Brain pericyte (primary cell): ENCODE measurements at regions not wholly inside any gene's neighbourhood (a gene's known extent, or its start where the extent isn't known, plus 50 kb on each side); places are given as distances from the start of the nearest gene placed in this dataset.
"Not testable (repeated sequence)": the region's sequence is repeated elsewhere in the genome, so short reads cannot be mapped to it uniquely, and the experiment has no call there.

ENCODE experiments used
- DNase-seq: peaks from one replicate; pipeline ENCODE4 v3.0.0-alpha.2; 2012; ENCODE audit warnings: low read depth, low spot score

DNA sequence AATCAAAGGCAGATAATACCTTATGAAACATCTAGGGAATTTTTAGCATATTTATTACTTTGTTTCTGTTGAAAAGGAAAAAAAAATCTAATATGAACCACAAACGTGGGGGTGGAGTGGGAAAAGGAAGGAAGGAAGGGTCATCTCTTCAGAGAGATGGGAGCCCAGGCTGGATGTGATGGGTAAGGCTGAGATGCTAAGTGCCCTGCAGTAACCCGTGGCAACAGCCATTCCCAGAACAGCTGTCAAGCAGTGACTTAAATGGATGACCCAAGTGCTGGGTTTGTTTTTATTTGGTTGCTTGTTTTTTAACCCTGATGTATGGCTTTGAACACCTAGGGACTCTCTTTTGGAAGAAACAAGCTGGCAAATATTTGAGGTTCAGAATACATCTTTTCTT, 50.7 kb upstream of the KLF7 start:
- no peak for DNase-seq

DNA sequence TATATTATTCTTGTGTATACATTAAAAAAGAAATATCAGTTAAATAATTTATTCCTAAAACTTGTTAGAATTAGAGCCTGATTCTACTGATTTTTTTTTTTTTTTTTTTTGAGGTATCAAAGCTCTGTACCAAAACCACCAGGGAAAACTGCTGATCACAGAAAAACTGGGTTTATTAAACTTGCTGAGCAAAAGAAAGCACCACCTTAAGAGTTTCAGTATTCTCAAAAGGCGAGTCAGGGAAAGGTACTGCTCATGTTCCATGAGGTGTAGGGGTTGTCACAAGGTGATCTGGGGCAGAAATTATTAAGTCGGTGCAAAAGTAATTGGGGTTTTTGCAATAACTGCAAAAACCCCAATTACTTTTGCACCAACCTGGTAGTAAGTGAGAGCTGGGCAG, 51.7 kb upstream of the KLF7 start:
- DNase-seq: no peak

DNA sequence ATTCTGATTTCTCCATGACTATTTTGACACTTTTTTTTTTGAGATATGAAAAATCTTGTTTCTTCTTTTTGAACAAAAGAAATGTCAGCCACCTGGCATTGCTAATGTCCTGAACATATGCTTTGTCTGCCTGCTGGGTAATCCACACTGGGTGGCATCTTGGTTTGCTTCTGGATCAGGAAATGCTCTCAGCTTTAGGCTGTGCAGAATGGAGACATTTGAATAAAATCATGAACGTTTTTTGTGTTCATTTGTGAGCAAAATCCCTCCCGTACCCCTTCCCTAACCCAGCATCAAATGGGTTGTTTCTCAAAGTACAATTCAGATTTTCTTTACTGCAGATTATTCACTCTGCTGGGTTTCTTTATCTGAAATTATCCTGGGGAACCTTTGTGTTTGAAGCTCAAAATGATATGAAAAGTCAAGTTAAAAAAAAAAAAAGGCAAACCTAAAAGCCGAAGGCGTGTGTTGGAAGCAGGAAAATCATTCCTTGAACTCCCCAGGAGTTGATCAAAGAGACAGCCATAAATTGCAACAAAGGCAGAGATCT, 53.4 kb upstream of the KLF7 start:
- DNase-seq: no peak

DNA sequence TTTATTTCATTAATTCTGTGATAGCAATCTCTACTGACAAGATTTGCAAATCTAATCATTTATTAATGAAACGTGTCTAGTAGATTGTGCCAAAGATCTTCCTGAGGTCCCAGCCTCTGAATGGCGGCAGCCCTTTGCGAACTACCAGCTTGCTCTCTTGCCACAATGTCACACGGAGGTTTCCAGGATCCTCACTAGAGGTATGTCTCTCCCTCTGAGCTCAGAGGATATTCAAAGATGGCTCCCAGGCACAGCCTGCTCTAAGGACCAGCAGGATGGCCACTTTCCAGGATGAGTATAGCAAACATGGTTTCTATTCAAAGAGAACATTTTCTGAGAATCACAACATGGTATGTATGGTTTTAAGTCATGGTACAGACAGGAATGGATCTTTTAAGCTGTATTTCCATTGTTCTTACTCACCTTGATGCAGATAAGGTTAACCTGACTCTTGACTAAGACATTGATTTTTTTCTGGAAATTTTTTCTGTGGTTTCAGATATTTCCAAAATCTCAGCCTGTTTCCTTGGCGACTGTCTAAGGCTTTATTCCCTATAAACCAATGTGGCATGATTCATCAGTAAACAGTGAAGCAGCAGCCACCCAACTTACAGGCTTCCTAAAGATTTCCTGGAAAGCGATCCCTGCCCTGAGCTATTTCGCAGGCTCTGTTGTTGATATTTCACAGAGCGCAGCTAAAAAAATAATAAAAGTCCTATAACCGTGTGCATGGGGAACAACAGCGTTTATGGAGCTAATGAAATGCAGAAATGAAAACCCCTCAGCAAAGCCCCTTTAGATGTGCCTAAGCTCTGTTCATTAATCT, 54.1 kb upstream of the KLF7 start:
- DNase-seq: peak; percentile 48

DNA sequence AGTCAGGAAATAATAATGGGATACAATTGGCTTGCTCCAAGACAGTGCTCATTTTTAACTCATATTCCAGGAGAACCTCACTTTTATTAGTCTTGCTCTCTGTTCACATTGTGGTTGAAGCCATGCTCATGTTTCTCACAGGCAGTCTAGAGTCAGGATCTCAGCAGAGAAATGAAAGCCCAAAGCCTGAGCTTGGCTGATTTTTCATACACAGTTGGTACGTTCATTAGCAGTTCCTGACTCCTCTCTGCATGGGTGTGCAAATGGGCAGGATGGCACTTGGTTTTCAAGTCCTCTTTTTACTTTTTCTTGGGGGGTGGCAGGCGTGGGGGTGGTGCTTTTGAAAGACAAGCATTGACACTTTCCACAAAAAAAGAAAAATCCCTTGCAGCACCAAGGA, 56.0 kb upstream of the KLF7 start:
- DNase-seq: no peak

DNA sequence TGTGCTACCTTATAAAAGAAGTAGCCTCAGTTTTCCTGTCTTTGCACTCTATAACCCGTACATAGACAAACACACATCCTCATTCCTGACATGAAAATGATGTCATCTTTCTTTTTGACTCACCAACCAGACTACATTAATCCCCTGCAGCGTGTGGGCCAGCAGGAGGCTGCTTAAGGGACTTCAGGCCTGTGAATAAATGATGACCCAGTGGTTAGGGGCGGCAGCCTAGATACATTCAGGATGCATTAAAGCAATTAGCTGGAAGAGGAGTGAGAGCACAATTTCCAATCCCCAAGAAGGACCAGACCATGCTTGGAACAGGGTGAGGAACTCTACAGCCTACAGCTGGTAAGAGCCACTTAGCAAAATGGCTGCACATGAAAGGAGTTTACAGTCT, 57.3 kb upstream of the KLF7 start:
- peak; percentile 48 for DNase-seq

DNA sequence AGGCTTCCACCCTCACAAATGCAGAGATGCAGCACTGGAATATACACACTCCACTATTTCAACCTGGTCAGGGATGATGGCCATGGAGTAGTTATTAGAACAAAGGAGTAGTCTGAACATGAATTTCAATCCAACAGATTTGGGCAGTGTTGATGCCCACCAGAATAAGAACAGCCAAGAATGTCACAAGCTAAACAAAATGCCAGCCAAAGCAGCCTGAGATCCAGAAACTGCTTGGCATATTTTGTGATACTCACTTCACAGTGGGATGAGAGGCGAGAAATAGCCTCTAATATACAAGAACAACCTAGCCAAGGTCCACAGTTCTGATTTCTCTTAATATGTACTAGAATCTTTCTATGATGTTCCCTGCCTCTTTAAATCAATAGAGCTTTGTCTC, 58.6 kb upstream of the KLF7 start:
- no peak for DNase-seq

DNA sequence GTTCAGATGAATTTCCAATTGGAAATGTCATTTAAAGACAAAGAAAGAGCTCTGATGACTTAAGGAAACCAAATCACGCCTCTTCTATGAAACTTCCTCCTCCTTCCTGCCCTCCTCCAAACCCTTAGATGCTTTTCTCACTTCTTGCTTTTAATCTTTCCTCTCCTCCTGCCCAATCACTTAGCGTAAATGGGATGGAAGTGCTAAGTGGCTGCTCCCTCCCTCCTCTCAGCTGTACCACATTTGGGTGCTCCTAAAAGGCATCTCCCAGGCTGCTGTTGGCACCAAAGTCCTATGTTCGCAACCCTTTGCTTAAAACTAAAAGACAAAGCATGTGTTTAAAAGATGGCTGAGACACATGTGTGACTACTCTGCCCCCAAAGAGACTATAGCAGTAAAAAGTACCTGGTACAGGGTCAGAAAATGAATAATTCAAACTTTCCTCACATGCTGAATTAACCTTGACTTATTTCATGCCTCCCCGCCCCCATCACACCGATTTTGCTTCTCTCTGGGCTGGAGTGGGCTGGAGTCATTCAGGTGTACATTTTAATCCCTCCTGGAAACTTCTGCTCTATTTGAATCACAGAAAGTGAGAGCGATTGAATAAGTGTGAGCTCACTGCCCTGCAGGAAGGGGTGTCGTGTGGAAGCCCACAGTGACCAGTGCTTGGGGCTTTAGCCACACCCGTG, 59.2 kb upstream of the KLF7 start:
- no peak for DNase-seq

DNA sequence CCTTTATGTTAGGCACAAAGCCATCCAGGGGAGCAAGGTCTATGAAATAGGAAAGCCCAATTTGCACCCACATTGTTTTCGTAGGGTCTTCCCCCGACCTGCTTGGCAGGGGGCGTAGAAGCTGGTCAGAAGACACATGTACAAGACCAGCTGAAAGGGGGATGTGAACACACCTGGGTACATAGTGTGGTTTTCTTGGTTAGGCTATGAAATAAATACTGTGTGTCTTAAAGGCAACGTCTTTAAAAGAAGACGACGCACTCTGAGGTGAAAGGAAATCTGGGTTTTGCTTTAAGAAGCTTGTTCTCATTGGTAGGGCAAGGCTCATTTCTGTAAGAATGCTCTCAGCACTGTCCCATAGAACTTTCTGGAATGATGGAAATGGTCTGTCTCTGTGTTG, 60.0 kb upstream of the KLF7 start:
- no peak for DNase-seq

DNA sequence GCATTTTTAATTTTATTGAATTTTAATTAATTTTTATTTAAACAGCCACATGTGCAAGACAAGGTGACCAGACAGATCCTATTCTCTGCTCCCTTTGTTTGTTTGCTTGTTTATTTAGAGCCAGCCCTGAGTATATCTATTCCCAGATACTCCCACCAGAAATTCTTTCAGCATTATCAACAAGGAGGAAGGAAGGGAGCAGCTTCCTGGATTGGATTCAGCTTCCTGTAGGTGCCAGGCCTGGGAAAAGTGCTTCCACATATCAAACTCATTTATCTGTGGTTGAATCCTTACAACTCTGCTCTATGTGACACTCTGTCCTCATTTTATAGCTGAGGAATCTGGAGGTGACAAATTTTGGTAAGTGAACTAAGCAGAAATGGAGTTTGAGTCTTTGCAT, 60.5 kb upstream of the KLF7 start:
- DNase-seq: no peak

DNA sequence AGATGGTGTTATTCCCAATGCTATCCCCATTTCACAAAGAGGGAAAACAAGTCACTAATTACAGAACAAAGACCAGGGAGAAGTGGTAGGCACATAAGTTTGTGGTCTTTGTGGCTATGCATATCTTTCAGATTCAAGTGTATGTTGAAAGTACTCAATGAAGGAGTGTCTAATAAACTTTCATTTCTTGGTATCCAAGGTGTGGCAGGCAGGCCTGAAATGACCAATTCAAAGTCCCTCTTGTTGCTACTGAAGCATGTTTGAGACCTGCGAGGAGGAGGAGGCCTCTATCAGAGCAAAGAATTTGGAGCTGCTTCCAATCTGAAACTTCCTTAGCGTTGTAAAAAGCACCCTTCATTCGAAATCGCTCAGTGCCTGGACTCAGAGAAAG, 60.9 kb upstream of the KLF7 start:
- no peak for DNase-seq

DNA sequence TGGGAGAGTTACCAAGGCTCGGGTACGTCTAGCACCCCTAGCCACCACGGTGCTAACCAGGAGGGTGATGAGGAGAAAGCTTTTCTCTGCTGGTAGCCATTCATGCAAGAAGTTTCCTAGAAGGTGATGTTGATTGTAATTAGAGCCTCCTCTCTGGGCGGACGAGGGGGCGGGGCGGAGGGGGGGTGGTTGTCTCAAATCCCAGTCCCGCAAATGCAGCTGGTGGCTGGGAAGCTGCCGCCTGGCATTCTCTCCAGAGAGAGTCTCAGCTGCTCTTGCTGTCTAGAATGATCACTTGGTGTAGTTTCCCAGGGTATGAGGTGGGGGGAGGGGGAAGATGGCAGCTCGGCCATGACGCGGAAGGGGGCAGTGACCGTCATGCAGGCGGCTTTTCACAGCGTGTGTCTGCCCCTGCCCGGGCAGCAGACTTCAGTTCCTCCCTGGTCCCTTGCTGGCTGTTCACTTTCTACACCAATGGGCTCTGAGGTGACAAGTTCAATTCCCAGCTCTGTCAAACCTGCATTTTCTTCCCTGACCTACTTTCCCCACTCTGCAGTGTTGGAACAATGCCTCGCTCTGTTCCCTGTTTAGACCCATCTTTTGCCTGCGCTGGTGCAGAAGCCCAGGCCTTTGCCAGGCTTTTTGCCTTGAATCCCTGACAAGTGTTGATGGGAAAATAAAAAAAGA, 61.5 kb upstream of the KLF7 start:
- DNase-seq: peak; percentile 45

DNA sequence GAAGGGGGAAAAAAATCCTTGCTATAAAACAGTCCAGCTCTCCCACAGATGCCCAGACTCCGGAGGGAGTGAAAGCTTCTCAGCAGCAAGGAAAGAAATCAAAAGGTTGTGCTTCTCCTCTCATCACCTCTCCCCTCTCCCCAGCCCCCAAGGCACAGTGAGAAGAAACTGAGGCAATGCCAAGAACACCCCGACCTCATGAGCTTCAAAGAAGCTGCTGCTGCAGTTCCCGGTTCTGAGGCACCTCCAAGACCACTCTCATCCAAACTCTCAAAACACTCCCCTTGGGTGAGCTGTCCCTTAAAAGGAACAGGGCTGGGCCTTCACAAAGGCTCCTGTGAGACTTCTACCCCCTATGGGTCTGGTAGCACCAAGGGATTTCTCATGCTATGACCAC, 62.0 kb upstream of the KLF7 start:
- no peak for DNase-seq

DNA sequence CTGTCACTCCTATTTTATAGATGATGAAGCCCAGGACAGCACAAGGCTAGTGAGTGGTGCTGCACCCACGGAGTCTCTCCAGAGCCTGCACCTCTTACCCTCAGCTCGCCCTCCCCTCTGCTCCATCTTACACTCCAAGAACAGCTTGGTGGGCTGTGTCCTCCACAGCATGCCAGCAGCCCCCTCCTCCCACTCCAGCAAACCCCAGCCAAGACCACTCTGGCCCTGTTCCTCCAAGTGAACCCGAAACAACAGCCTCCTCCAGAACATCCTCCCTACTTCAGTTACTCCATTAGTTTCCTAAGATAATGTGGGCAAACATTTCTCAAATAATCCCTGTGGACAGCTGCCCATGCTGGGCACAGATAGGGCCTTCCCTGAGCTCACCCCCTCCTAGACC, 62.7 kb upstream of the KLF7 start:
- DNase-seq: no peak

DNA sequence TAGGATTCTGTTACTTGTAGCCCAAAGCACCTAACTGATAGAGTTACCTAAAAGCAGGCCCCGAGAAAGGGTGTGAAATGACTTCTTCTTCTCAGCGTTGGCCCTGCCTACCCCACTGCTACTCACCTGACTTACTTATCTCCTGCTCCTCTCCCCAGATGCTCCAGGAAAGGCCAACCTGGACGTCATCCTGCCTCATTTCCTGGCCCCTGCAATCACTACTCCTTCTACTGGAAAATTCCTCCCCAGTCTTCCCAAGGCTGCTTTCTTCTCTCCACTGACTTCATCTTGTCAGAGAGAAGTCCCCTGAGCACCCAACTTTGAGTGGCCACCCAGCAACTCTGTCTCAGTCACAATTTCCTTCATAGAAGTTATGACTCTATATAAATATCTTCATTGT, 63.4 kb upstream of the KLF7 start:
- no peak for DNase-seq

DNA sequence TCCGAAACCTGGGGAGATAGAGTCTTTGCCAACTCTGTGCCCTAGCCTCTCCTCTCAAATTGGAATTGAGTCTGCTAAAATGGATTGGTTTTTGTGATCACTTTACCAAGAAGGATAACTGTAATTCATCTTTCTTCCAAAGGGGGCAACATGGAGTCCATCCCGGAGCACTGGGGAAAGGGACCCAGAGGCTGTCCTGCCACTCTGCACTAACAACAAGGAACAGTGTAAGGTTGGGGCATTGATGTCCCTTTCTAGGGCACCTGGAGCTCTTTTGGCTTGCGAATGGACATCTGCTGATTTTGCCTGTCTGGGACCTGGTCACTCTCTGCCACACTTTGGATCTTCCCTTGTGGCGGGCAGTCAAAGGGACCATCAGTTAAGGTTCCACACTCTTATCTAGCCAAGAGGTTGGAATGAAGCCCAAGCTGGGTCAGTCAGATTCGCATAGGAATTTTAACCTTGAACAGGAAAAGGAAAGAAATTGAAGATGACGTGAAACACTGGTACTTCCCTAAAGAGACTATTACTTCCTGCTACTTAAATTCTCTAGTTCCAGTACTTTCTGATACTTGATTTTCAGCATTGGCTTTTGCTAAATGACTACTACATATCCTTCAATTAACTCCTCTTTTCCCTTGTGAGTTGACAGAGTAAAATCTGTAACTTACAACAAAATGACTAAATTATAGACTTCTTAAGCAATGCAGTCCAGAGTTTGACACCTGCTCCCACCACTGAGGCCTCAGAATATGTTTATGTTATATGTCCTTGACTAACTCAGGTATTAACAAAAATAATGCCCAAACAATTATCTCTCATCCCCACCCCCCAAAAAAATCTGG, 64.7 kb upstream of the KLF7 start:
- DNase-seq: no peak

DNA sequence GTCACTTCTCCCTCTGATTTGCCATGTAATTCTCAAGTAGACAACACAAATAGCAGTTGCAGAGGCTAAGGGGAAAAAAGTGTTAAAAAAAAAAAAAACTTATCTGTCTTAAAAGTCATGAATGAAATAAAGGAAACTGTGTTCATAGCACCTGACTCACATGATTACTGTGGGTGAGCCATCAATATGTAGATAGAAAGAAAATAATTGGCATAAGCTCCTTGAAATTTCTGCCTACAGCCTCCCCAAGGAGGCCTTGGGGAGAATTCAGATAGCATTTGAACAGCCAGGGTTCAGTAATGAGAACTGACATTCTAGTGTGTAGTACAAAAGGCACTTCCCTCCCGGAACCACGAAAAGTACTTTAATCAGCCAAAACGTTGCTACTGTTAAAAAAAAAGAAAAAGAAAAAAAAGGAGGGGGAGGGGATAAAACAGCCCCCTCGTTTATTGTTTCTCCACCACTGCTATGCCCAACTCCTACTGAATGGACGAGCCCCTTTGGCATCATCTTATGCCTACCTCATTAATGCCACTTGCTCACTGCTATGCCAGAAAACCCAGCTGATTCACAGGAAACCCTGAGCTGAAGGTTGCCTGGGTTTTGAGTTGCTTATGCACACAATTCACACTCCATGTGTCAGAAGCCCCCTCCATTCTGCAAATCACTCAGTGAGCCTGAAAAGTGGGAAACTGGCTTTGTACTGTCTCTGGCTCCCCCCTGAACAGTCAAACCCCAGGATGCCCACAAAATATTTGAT, 65.5 kb upstream of the KLF7 start:
- no peak for DNase-seq

DNA sequence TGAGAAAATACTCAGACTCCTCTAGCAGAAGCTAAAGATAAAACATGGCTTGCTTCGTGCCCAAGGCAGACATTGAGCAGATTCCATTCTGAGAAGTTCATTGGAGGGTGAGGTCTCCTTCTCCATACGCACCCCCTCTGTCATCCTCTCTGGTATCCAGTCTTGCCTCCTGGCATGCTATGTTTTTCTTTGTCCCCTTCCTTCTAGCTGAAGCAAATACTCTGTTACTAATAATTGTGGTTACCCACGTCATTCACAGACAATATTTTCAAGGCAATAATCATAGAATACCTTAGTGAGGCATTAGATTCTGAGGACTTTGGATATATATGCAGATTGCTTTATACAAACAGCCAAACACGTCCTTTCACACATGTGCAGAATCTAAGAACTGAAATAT, 66.2 kb upstream of the KLF7 start:
- DNase-seq: no peak

DNA sequence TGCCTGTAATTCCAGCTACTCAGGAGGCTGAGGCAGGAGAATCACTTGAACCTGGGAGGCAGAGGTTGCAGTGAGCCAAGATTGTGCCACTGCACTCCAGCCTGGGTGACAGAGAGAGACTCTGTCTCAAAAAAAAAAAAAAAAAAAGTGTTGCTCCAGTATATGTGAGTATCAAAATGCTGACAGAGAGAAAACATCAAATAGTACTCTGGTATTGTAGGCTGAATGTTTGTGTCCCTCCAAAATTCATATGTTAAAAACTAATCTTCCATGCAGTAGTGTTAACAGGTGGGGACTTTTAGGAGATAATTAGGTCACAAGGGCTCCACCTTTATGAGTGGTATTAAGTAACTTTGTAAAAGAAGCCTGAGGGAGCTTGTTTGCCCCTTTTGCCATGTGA, 67.4 kb upstream of the KLF7 start:
- not testable (repeated sequence) for DNase-seq

DNA sequence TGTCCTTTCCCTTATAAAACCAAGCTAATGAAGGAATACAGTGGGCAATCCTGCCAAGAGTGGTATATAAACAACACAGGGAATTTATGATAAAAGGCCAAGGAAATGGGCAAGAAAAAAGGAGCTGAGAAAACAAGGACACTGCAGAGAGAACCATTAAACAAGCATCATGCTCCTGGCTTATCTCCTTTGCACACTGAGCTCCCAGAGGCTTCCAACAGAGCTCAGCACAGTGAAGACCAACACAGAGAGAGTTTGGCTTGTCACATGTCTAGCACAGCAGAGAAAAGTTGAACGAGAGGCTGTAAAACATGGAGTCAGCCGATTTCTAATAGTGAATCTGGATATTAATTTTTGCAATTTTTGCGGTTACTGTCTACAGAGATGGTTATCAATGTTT, 68.0 kb upstream of the KLF7 start:
- no peak for DNase-seq

DNA sequence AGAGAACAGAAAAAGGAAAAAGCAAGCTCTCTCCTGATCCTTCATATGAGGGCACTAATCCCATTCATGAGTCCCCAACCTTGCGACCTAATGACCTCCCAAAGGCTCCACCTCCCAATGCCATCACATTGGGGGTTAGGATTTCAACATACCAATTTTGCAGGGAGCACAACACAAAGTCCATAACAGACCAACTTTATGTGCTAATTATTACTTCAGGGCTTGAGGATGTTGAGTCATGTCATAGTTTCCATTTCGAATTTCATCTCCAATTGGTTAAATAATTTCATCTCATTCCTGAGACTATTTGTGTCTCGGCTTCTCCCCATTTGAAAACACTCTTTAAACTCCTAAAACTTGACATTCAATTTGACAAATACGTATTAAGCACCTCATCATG, 69.9 kb upstream of the KLF7 start:
- DNase-seq: no peak
